ENCODE measurements at regions not wholly inside any gene's neighbourhood (a gene's known extent, or its start where the extent isn't known, plus 50 kb on each side); places are given as distances from the start of the nearest gene placed in this dataset.
A peak's percentile ranks its signal among the peaks of the same experiment; 100 is the strongest.

- DNase-seq = no peak
Measured at GRCh38 chr5:148012801-148013200, 51.0 kb upstream of the SPINK5 start.

GRCh38 chr5:148011398-148012137 lies 52.2 kb upstream of the SPINK5 start:
- peak; percentile 78 for DNase-seq

- DNase-seq = peak; percentile 31
Measured at GRCh38 chr5:148005788-148006520, 57.8 kb upstream of the SPINK5 start.

- DNase-seq = no peak
Measured at GRCh38 chr5:148003226-148003625, 60.6 kb upstream of the SPINK5 start.

- no peak for DNase-seq
Measured at GRCh38 chr5:148002451-148002850, 61.3 kb upstream of the SPINK5 start.

GRCh38 chr5:148000036-148000435 lies 63.7 kb upstream of the SPINK5 start:
- no peak for DNase-seq

GRCh38 chr5:147998704-147999103 lies 65.1 kb upstream of the SPINK5 start:
- DNase-seq = no peak

GRCh38 chr5:147997486-147997885 lies 66.3 kb upstream of the SPINK5 start:
- DNase-seq = no peak

GRCh38 chr5:147996379-147996778 lies 67.4 kb upstream of the SPINK5 start:
- DNase-seq = no peak

- DNase-seq = no peak
Measured at GRCh38 chr5:147995846-147996245, 67.9 kb upstream of the SPINK5 start.

- DNase-seq = no peak
Measured at GRCh38 chr5:147989994-147990393, 73.8 kb upstream of the SPINK5 start.

- no peak for DNase-seq
Measured at GRCh38 chr5:147989239-147989638, 74.5 kb upstream of the SPINK5 start.

GRCh38 chr5:147986134-147986757 lies 77.5 kb upstream of the SPINK5 start:
- DNase-seq = no peak

GRCh38 chr5:147985608-147986007 lies 78.2 kb upstream of the SPINK5 start:
- DNase-seq = no peak

GRCh38 chr5:147983742-147984141 lies 77.4 kb upstream of the C5orf46 start:
- no peak for DNase-seq

GRCh38 chr5:147981074-147981473 lies 74.7 kb upstream of the C5orf46 start:
- DNase-seq = no peak

- DNase-seq = no peak
Measured at GRCh38 chr5:147979761-147980160, 73.4 kb upstream of the C5orf46 start.

- DNase-seq = no peak
Measured at GRCh38 chr5:147972076-147972840, 65.9 kb upstream of the C5orf46 start.

GRCh38 chr5:147971472-147971871 lies 65.1 kb upstream of the C5orf46 start:
- no peak for DNase-seq

GRCh38 chr5:147968855-147969254 lies 62.5 kb upstream of the C5orf46 start:
- DNase-seq = no peak

- no peak for DNase-seq
Measured at GRCh38 chr5:147966829-147967228, 60.5 kb upstream of the C5orf46 start.

GRCh38 chr5:147966326-147966725 lies 60.0 kb upstream of the C5orf46 start:
- no peak for DNase-seq

GRCh38 chr5:147965715-147966114 lies 59.4 kb upstream of the C5orf46 start:
- DNase-seq = no peak
